ENCODE measurements at regions not wholly inside any gene's neighbourhood (a gene's known extent, or its start where the extent isn't known, plus 50 kb on each side); places are given as distances from the start of the nearest gene placed in this dataset.

DNA sequence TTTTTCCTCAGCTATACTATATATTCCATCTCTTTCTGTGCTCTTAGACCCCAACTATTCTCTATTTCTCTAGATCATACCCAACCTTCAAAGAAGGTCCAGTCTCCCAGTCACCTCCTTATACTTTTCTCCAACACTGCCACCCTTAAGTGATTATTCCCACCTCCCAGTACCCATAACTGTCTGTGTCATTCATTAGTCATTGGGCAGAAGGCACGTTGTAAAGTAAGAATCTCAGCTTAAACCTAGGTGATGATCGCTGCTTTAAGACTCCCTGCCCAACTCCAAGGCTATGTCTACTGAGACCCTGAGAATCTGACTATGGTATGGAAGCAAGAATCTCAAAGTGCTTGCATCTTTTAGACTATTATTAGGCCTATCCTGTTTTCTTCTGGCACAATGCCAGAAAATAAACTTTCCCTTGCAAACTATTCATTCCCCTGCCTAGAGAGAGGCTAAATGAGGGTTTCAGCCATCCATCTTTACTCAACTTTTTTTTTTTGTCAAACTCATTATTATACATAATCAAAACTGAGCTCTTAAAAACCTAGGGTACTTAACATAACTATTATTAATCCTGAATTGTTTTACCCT, 174.3 kb upstream of the DPT start:
- no peak for DNase-seq (ENCODE audit: low read depth, low spot score)
- ChIA-PET POLR2A (no interaction called here), CTCF (no interaction called here)
- TF ChIP-seq, protein P1, sequence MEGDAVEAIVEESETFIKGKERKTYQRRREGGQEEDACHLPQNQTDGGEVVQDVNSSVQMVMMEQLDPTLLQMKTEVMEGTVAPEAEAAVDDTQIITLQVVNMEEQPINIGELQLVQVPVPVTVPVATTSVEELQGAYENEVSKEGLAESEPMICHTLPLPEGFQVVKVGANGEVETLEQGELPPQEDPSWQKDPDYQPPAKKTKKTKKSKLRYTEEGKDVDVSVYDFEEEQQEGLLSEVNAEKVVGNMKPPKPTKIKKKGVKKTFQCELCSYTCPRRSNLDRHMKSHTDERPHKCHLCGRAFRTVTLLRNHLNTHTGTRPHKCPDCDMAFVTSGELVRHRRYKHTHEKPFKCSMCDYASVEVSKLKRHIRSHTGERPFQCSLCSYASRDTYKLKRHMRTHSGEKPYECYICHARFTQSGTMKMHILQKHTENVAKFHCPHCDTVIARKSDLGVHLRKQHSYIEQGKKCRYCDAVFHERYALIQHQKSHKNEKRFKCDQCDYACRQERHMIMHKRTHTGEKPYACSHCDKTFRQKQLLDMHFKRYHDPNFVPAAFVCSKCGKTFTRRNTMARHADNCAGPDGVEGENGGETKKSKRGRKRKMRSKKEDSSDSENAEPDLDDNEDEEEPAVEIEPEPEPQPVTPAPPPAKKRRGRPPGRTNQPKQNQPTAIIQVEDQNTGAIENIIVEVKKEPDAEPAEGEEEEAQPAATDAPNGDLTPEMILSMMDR (IDR thresholded peaks at IDR 0.05; ENCODE audit: insufficient read depth, low read length, missing control alignments): no peak
- H3K4me3 ChIP-seq (ENCODE audit: low read depth, low read length): no peak overlapping the region

DNA sequence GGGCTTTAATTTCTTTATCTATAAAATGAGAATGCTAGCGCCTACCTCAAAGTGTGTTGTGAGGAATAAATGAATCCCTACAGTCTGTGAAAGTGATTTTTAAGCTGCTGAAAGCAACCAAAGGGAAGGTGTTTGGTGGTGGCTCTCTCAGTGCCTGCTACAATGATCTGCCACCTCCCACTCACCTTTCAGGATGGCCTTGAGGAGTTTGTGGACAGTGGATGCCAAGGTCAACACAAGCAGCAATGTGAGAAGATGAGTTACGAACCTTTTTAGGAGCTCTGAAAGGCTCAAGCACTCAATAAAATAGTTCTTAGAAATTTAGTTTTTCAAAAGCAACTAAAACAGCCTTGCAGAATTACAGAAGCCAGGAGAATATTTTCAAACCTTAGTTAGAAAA, 176.6 kb upstream of the DPT start:
- POLR2A ChIA-PET: no interaction called here
- H3K4me3 ChIP-seq (ENCODE audit: low read depth, low read length): no peak overlapping the region
- CTCF ChIA-PET: no interaction called here
- DNase-seq (ENCODE audit: low read depth, low spot score): no peak
- TF ChIP-seq, protein P1 (IDR thresholded peaks at IDR 0.05; ENCODE audit: insufficient read depth, low read length, missing control alignments): no peak

DNA sequence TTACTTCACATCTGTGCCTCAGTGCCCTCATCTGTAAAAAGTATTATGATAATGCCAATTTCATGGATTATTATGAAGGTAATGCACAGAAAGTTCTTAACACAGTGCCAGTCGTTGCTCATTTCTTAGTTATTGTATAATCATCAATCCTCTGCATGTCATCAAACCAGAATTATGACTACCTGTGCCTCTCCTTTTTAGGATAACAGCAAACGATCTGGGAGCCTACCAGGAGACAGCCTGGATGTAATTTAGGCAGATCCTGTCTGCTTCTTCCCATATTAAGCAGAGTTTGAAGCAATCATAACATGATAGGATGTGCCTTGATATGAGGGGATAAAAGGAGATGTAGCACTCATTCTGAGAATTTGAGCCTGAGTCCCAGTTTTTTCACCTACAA, 177.4 kb upstream of the DPT start:
- DNase-seq (ENCODE audit: low read depth, low spot score): no peak
- POLR2A ChIA-PET: no interaction called here

DNA sequence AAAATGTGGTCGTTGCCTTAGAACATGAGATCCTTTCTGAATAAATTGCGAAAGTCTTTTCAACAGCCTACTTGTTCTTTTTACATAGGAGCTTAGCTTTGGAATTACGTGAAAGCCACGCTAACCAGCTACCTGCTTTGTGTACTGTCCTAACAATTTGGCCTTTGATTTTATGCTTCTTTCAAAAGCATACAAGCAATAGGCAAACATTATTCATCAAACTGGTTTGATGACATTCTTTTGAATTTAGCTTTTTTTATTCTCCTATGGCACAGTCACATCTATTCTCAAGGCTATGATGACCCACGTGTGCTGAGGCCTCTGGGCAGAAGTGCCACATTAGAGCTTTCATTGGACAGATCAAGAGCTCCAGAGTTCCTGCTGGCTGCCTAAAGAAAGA, 178.0 kb upstream of the DPT start:
- POLR2A ChIA-PET: no interaction called here
- CTCF ChIA-PET: no interaction called here
- DNase-seq (ENCODE audit: low read depth, low spot score): no peak
- TF ChIP-seq, protein P1 (IDR thresholded peaks at IDR 0.05; ENCODE audit: insufficient read depth, low read length, missing control alignments): no peak
- no peak overlapping the region for H3K4me3 ChIP-seq (ENCODE audit: low read depth, low read length)

More for the DNA sequence above, 177.4 kb upstream of the DPT start:
- CTCF ChIA-PET: no interaction called here
- H3K4me3 ChIP-seq (ENCODE audit: low read depth, low read length): no peak overlapping the region
- TF ChIP-seq, protein P1 (IDR thresholded peaks at IDR 0.05; ENCODE audit: insufficient read depth, low read length, missing control alignments): no peak

DNA sequence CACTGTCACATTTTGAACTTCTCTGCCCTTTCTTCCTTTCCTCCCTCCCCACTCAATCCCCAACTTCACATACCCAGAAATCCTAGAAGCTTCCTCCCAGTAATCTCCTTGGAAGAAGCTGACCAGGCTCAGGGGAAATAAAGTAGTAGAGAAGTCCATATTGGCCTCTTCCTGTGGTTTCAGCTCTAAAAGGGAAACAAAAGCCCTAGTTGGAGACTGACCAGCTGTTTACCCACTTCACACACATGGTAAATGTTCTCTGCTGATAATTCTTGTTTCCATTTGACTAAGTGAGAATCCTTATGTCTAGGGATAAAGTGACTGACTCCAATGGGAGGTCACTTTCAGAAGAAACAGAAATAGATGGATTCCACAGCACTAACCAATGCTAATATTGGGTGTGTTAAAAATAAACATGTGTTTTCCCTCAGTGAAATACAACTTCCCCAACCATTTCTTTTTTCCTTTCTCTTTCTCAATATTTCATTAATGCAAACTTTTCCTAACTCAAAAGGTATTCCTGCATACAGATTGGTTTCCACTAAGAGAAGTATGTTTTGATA, 178.9 kb upstream of the DPT start:
- ChIA-PET CTCF (no interaction called here), POLR2A (no interaction called here)
- H3K4me3 ChIP-seq (ENCODE audit: low read depth, low read length): no peak overlapping the region
- TF ChIP-seq, protein P1 (IDR thresholded peaks at IDR 0.05; ENCODE audit: insufficient read depth, low read length, missing control alignments): no peak
- DNase-seq (ENCODE audit: low read depth, low spot score): no peak

DNA sequence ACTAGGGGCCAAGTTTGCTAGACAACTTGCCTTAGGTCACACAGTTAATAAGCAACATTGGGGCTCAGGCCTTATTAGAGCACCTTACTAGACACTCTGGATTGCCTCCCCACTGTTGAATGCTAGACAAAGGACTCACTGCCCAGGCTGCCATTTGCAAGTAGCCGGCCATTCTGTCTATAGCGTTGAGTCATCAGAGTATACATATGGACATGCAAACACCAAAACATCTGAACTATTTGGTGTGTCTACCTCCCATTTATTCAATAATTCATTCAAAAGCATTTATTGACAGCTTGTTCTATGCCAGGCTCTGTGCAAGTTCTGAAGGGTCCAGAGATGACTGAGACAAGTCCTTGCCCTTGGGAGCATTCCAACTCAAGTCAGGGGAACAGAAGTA, 181.4 kb upstream of the DPT start:
- CTCF ChIA-PET: no interaction called here
- POLR2A ChIA-PET: no interaction called here
- DNase-seq (ENCODE audit: low read depth, low spot score): no peak
- no peak overlapping the region for H3K4me3 ChIP-seq (ENCODE audit: low read depth, low read length)
- TF ChIP-seq, protein P1 (IDR thresholded peaks at IDR 0.05; ENCODE audit: insufficient read depth, low read length, missing control alignments): no peak

Measured in AG04449 (cell line).